ENCODE measurements at regions not wholly inside any gene's neighbourhood (a gene's known extent, or its start where the extent isn't known, plus 50 kb on each side); places are given as distances from the start of the nearest gene placed in this dataset.
"Not testable (repeated sequence)": the region's sequence is repeated elsewhere in the genome, so short reads cannot be mapped to it uniquely, and the experiment has no call there.

DNA sequence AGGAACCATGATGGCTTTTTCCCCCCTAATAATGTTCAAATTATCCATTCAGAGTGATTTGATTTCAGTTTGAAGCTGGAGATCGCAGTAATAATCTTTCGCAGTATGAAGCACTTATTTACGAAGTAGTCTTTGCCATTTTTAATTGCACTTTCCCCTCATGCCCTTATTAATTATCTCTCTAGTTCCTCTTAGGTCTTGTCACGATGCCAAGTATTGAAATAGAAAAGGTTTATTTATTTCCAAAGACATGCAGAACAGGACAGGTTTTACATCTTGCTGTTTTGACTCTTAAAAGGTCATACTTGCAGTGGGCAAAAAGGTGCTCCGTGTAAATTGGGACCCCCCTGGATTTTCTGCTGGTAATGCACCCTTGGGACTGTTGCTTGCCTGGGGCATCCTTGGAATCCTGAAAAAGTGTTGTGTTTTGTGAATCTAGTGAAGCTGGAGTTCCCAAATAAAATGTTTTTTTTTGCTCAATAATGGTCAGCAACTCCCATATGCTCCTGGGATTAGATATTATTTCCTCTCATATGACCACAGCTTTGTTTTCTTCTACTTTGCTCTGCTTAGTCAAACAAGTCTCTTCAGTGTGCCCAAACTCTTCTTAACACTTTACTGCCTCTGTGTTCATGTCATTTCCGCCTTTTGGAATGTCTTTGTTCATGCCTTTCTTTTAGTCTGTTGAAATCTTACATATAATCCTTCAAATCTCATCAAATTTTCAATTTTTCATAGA lies 278.3 kb downstream of the TMEM38B start:
- no peak for DNase-seq

DNA sequence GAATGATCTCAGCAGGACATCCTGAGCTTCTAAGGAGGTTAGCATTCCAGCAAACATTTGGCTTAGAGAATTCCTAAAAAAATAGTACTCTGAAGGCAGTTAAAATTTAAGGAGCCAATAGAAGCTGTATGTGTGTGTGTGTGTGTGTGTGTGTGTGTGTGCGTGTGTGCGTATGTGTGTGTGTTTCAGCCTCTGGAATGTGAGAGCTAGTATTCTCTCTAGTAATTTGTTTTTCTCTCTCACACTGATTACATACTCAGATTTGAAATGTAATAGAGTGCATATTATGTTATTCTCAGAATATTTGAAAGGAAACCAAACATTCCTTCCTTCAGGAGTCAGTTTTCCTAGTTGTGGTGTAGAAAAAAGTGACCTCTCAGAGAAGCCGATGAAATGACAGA lies 279.6 kb downstream of the TMEM38B start:
- no peak for DNase-seq

DNA sequence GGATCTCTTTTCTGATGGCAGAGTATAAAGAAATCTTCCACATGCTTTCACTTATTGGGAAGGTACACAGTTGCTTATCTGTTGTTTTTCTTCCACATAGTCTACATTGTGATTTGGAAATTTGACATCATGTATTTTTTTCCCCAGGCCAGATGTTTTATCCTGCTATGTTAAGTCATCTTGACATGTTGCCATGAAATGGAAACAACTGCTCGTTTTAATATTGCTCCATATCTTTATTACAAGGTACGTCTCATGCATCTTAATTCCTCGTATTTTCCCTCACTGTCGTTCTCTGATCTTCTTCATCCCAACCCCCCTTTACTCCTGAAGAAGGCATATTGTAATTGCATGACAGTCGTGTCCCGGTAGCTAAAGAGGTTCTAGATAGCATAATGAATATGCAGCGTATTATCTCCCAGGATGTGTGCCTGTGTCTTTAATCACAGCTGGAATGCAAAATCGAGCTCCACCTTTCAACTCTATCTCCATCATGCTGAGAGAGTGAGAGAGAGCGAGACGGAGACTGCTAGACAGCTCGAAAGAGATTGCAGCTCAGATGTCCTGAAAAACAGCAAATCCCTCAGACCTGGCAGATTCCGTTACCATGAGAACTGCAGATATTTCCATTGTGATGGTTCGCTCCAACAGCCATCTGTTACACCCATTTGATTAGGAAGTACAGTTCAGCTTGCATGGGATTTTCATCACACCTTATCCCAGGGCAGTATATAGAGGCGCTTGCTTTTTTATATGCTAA lies 281.7 kb downstream of the TMEM38B start:
- DNase-seq: peak in 5 of 56 donors; percentile 23 to 57 (median 40)

GRCh38 chr9:105978336-105978735 lies 284.0 kb downstream of the TMEM38B start:
- peak in 14 of 56 donors; percentile 5 to 48 (median 18) for DNase-seq

DNA sequence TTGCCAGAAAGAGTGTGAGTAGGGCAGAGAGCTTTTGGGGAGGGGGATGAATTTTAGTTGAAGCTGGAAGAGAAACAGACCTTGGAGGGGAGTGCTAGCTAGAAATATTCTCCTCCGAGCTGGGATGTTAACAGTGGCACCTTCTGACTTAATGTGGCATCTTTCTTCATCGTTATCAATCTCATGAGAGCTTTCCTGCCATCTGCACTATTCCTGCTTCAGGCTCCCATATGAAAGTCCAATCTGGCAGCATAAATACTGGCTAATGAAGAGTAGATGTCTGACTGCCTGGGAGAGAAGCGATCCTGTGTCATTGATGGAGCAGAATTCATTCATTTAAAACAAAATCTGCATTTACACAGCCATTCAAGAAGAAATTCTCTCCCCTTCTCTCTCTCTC lies 284.5 kb downstream of the TMEM38B start:
- no peak for DNase-seq

DNA sequence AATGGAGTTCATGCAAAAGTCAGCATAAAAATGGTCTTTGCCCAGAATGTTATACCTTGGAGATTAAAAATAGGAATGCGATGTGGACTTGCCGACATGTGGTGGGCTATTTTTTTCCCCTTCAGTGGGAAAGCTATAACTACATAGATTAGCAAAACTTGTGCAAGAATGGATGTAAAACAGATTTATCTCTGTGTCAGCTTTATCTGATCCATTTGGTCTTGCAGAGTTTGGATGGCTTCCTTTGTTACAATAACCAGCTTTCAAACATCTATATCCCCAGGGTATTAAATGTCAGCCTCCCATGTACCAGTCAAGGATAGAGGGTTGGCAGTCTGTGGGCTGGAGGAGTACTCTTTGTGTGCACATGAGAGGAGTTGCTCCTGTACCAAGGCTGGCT lies 284.9 kb downstream of the TMEM38B start:
- no peak for DNase-seq

GRCh38 chr9:105984714-105985113 lies 290.4 kb downstream of the TMEM38B start:
- DNase-seq: no peak

GRCh38 chr9:105993116-105993854 lies 298.9 kb downstream of the TMEM38B start:
- peak in 48 of 56 donors; percentile 10 to 77 (median 42) for DNase-seq

DNA sequence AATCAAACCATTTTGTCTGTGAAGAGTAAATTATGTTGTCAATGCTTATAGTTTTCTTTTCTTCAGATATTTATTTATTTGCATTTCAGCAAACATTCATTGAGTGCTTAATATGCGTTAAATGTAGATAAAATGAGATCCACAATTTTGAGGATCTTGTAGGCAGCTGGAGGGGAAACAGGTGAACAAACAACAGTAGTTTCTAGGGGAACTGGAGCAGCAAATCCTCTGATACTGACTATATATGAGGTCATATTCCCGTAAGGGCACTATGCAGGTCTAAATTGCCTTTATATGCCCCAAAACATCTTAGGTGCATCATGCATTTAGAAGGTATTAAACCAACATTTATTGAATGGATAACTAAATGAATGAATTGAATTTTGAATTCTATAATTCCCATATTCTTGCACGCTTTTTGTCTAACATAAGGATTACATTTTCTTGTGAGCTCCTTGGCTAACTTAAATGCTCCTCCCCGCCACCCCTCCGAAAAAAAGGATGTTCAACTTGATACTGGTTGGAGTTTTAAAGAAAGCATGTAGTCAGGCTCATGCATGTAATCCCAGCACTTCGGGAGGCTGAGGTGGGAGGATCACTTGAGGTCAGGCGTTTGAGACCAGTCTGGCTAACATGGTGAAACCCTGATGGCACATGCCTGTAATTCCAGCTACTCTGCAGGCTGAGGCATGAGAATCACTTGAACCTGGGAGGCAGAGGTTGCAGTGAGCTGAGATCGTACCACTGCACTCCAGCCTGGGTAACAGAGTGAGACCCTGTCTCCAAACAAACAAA lies 299.8 kb downstream of the TMEM38B start:
- no peak for DNase-seq

- DNase-seq: peak in 12 of 56 donors; percentile 9 to 45 (median 21)
These were observed 300.6 kb downstream of the TMEM38B start for GRCh38 chr9:105994970-105995369.

GRCh38 chr9:106017198-106017740 lies 322.9 kb downstream of the TMEM38B start:
- DNase-seq: no peak

DNA sequence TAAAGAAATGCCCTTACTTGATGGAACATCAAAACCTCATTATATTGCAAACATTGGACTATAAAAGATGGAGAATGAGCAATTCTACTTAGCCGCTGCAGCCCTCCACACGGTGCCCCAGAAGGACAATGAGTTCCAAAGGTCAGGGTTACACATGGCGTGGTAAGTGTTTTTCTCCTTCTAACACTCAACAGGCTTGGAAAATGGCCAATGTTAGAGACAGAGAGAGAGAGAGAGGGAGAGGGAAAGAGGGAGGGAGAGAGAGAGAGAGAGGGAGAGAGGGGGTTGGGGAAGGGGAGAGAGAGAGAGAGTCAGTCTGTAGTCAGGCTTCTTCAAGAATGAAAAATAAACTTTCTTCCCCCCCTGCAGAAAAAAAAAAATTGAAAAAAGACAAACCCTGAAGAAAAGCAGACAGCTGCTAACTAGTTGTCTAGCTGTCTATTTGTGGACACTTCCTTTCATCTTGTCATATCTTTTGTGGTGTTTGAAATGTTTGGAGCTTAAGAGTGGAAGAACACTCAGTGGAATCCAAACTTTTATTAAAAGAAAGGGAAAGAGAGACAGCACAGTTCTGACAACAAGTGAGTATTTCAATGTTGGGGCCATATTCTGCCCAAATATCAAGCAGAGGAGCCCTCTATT lies 324.8 kb downstream of the TMEM38B start:
- DNase-seq: no peak

GRCh38 chr9:106019702-106020101 lies 325.4 kb downstream of the TMEM38B start:
- DNase-seq: no peak

DNA sequence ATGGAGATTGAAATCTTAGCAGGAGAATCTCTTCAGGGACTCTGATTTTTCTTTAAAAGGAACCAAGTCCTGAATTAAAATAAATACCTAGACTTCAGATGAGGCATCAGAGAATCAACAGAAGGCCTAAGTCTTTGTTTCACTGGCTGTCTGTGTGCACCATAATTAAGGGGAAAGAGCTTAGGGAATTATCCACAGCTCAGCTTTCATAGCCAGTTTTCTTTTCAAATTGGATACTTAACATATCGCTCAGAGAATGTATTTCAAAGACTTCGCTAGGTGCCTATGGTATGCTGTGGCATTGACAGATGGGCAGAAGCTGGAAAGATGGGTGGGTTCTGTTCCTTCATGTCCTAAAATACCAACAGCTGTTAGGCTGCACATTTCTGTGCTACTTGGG lies 325.8 kb downstream of the TMEM38B start:
- no peak for DNase-seq

DNA sequence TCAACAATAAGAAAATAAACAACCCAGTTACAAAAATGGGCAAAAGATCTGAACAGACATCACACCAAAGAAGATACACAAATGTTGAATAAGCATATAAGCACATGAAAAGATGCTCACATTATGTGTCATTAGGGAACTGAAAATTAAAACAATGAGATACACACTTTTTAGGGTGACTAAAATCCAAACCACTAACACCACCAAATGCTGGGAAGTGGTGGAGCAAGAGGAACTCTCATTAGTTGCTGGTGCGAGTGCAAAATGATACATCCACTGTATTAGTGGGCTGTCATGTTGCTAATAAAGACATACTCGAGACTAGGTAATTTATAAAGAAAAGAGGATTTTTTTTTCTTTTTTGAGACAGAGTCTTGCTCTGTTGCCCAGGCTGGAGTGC lies 329.1 kb downstream of the TMEM38B start:
- DNase-seq: no peak

- DNase-seq: no peak
These were observed 331.1 kb downstream of the TMEM38B start for GRCh38 chr9:106025453-106025852.

DNA sequence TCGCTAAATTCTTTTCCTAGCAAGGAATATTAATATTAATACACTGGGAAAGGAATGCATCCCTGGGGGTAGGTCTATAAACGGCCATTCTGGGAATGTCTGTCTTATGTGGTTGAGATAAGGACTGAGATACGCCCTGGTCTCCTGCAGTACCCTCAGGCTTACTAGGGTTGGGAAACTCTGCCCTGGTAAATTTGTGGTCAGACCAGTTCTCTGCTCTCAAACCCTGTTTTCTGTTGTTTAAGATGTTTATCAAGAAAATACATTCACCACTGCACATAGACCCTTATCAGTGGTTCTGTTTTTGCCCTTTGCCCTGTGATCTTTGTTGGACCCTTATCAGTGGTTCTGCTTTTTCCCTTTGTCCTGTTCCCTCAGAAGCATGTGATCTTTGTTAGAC lies 335.8 kb downstream of the TMEM38B start:
- not testable (repeated sequence) for DNase-seq

GRCh38 chr9:106032978-106033377 lies 338.6 kb downstream of the TMEM38B start:
- DNase-seq: no peak

- peak in 1 of 56 donors; percentile 5 for DNase-seq
These were observed 341.5 kb downstream of the TMEM38B start for GRCh38 chr9:106035806-106036205.

DNA sequence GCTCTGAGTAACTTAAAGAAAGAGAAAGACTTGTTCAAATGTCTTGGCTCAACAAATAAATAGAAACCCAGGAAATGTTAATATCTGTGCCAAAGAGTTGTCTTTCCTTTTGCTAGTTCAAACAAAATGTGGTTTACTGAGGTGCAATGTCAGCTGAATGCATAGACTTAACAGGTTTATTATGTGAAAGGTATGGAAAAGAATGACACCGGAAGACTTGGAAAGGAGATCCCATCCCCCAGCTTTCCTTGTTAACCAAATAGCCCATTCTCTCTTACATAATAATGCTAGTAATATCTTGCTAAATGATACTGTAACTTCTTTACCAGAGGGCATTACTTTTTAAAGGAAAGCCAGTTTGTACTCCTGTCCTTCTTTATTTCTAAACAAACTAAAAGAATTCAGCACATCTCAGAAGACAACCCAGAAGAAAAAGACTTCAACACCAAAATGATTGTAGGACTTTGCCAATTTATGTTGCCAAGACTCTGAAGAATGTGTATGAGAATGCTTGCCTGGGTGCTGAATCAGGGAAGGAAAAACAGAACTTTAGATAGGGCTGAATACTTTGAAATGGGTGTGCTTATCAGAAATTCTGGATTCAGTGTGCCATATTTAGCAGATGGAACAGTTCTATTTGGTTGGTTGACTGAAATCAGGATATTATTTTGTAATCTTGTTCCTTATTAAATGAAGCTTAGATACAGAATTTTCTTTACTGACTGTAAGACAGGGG lies 344.1 kb downstream of the TMEM38B start:
- DNase-seq: no peak

Data from amygdala (tissue), 56 donors.